ENCODE measurements at regions not wholly inside any gene's neighbourhood (a gene's known extent, or its start where the extent isn't known, plus 50 kb on each side); places are given as distances from the start of the nearest gene placed in this dataset.

- no peak for TF ChIP-seq CTCF (IDR thresholded peaks at IDR 0.05; ENCODE audit: poor library complexity, severe bottlenecking)
- TF ChIP-seq TAF1 (IDR thresholded peaks at IDR 0.05; ENCODE audit: low read depth) = no peak
- TF ChIP-seq RAD21 (conservative IDR thresholded peaks at IDR 0.05) = no peak
- TF ChIP-seq EZH2 (IDR thresholded peaks at IDR 0.05; ENCODE audit: borderline replicate concordance, insufficient read depth, low read length, poor library complexity, severe bottlenecking) = no peak
These were observed 236.9 kb downstream of the SIPA1L2 start for GRCh38 chr1:232393010-232393409.
